ENCODE measurements at regions not wholly inside any gene's neighbourhood (a gene's known extent, or its start where the extent isn't known, plus 50 kb on each side); places are given as distances from the start of the nearest gene placed in this dataset.

GRCh38 chr5:96062836-96063235 is 101.2 kb upstream of the ELL2 start:
- TF ChIP-seq POLR2A (IDR thresholded peaks at IDR 0.05) (no peak), CTCF (IDR thresholded peaks at IDR 0.05) (no peak)

All from sigmoid colon (tissue), 3 donors.